HG03354 (cell line): ENCODE measurements at regions not wholly inside any gene's neighbourhood (a gene's known extent, or its start where the extent isn't known, plus 50 kb on each side); places are given as distances from the start of the nearest gene placed in this dataset.
A peak's percentile ranks its signal among the peaks of the same experiment; 100 is the strongest.

Experiments used
- ATAC-seq: cut with Tn5 transposase; IDR thresholded peaks from one replicate; pipeline ENCODE4 v1.9.1; 2021; ENCODE audit warnings: mild to moderate bottlenecking; ENCODE audit not compliant: unreplicated experiment, poor library complexity, severe bottlenecking

DNA sequence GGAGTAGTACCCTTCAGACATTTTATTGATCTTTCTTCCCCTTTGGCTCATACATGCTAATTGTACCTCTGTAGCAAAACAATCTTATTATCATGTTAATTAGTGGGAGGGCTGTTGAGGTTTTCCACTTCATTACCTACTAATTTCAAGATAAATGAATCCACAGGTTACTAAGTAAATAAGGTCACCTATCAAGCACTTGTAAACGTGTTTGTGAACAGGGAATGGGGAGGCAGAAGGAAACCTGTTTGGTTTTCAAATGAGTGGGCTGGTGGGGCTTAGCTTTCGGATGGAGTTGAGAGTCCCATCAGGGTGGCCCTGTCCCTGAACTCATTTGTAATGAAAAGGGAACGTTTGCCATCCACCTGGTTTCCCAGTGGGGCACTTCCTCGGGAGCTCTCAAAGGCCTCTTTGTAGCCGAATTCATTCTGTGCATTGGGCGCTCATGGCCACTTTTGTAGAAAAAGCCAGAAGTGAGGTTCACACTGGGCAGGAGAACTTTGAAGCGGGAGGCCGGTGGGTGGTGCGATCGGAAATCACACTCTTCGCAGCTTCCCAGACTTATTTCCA, 419.8 kb upstream of the NR2F2 start:
- ATAC-seq, result no peak

DNA sequence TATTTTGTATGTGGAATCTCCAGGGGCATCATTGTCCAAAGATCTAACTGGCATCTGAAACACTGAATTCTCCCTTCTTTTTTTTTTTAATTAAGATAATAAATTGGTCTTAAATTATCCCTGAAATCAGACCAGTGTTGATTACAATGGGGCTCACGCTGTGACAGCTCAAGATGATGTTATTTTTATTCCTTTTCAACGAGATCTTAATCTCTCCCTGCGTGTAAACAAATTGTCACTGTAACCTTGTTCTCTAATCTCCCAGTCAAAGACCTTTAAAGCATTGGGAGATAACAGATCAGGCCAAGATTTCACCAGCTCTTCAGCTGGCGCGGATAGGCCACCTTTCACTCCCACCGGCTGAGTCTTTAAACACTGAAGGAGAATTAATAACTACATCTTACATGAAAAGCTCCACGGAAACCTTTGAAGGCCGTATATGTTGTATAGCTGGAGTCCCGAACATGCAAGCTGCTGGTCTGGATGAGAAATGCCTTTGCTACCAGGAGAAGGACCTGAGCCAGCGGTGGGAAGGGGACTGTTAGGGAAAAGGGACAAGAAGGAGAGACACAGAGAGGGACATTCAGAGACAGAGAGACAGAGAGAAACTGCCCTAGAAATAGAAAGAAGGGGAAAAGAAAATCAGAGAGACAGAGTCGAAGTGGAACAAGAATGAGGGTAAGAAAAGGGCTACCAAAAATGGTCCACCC, 418.8 kb upstream of the NR2F2 start:
- ATAC-seq, result no peak

DNA sequence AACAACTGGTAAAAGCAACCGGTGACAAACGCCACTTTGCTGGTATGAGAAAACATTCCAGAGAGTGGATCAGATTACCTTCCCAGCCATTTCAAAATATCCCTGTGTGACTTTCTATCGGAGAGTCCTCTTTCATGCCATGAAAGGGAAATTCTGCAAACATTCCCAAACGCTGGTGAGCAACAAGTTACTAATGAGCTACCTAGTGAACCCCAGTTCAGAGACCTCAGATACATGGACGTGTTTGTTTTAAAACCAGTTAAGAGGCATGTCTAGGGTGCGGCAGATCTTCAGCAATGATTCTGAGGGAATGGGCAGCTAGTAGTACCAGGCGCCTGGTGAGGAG, 418.2 kb upstream of the NR2F2 start:
- no peak for ATAC-seq

DNA sequence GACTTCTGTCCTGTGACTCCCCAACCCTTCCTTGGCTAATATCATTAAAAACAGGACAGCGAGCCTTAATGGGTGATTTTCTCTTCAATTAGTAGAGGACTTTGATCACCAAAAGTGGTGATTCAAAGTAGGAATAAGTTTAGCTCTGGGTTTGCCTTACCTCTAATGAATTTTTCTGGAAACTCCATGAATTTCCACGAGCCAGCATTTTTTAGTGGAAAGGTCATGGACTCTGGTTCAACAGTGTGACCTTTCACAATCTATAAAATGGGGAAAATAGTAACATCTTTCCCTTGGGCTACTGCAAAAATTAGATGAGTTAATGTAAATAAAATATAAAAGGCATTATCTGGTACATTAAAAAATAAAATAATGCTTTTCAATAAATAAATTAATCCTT, 417.8 kb upstream of the NR2F2 start:
- ATAC-seq, result no peak

DNA sequence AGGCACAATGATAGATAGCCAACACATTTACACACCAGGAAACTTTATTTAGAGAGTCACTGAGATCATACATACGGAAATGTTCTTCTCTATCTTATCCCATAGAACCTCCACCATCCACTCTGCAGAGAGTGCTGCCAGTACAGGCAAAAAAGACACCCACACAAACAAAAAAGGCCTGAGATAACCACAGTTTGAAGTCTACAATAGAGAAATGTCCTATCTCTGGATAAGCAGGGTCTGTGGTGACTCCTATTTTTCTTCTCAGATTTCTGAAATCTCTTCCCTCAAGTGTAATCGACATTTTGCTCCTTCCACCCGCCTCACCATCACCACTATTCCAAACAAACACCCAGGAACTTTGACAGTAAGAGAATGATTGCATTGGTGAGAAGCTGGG, 413.9 kb upstream of the NR2F2 start:
- no peak for ATAC-seq

DNA sequence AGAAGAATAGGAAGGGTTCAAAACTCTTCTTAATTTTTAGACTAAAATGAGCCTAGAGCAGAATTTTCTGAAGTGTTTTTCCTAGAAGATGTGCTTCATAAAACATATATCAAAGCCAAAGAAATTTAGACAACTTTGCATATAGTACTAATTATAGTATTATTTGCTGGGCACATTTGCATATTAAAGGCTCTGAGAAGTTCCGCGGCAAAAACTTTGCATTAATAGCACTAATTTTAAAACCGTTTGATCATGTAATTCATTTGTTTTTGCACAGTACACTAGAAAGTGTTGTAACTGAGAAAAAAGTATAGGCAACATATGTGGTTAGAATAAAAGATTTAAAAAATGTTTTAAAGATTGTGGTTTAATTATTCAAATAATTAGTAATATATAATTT, 412.0 kb upstream of the NR2F2 start:
- ATAC-seq, result no peak

DNA sequence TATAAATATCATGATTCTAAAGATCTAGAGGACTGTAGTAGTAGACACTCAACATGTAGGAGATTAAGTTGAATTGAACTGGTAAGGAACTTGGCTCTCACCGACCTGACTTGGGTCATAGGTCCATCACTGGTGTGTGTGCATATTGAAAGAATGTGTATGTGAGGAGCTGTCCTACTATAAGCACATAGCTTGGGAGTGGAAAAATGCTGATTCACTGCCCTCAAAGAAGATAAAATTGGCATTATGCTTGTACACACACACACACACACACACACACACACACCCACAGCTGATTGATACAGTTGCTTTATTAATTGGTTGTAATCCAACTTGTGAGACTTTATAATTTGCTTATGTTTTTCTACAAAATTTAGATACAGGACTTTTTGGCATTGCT, 411.0 kb upstream of the NR2F2 start:
- no peak for ATAC-seq

DNA sequence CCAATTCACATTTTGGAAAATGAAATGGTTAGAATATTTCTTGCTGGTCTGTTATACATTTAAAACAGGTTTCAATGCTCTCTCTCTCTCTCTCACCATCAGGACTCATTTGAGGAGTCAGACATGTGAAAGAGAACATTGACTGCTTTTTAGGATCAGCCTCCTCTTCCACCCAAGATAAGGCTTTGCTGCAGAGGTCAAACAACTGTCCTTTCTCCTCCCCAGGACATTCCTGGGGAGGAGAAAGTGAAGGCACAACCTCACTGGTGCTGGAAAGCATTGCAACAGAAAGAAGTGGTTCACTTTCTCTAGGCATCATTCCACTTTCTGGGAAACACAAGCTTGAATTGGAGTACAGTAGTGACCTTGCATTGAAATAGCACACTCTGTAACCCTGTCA, 409.1 kb upstream of the NR2F2 start:
- no peak for ATAC-seq

DNA sequence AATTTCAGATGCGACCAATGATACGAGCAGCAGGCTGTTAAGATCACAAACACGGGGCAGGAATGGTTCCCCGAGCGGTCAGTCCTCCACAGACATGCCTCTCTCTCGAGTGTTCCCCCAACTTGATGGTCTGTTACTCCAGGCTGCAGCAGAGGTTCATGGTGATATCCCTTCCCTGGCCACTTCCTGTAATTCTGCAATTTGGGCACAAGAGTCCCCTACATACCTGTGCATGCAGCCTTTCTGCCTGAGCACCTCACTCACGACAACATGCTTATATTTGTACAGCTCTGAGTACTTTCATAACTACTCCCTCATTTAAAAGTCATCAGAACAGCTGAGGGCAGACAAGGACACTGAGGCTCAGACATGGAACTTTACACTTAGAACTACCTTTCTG, 408.1 kb upstream of the NR2F2 start:
- no peak for ATAC-seq

DNA sequence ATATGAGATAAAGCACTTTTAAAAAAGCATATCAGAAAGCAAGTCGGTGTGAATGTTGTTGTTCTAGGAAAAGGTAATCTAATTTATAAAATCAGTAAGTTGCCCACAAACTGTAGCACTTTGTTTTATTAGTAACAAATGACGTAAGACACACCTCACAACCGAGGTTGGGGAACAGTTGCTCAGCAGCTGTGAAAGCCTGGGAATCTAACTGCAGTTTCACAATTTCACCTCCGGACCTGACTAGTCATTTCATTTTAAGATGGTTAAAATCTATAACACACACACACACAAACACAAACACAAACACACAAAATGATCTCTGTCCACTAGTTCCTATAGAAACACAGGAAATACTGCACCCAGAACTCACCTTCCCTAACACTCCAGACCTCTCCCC, 406.7 kb upstream of the NR2F2 start:
- ATAC-seq, result no peak

DNA sequence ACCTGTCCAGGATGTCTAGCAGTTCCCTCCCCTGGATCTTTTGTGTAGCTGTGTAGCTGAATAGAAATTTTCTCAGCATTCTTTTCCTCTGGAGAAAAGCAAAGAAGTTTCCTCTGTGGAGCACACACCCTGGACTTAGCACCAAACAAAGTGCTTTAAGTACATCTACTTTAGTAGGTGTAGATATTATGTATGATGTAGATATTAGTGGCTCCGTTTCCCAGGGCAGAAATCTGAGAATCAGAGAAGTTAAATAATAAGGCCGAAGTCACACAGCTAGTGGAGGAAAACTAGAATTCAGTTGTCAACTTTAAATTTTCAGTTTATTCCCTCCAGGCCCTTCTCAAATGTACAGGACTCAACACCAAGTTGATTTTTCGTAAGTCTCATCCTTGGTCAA, 401.7 kb upstream of the NR2F2 start:
- no peak for ATAC-seq

DNA sequence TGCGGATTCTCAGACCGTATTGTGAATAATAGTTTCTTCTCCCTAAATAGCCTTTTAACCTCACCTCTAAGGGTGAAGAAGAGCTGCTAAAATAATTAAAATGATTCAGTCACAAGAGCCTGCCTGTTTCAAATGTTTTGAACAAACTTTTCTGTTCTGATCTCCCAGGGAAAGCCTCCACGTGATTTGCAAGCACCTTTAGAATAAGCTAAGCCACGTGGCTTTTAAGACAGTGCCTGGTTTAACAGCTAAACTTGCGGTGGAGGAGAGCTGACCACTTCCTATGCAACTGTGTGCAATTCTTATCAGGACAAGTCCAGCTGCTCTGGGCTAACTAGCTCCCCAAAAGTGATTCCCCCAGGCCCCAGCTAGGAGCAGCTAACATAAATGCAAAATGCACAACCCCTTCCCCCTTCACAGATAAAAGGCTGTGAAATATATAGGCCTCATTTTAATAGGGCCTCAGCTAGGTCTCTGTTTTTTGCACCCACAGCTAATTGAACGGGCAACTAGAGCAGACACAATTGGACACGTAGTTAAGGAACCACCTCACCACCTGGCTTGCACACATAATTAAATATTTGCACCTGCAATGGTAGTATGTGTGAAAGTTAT, 401.2 kb upstream of the NR2F2 start:
- ATAC-seq, result peak; percentile 98

DNA sequence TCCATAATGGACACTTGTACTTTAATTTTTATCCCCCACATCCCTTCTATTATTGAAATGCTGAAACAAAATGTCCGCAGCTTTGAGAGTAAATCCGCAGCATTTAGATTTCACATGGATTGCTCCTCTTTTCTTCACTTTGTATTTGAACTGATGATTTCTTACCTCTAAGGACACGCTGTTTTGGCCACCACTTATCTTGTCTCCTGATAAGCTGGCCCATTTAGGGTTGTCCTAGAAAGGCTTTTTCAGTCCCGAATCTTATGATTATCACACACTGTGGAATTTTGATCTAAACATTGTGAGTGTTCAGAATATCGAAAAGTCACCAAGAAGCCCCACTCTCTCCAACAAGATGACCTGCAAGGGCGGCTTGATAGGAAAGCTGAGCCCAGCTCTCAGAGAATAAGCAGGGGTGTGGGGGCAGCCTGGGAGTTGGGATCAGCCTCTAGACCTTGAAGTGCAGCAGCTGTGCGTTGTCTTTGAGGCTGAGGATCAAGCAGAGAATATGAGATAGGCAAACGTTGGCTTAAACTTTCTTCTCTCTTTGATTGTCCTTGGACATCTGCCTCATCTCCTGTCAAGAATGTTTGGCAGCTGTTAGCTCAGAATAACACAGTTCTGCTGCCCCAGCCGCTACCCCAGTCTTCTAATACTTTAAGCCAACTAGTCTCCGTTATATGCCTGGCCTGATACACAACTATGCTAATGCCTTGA, 399.7 kb upstream of the NR2F2 start:
- ATAC-seq, result no peak

DNA sequence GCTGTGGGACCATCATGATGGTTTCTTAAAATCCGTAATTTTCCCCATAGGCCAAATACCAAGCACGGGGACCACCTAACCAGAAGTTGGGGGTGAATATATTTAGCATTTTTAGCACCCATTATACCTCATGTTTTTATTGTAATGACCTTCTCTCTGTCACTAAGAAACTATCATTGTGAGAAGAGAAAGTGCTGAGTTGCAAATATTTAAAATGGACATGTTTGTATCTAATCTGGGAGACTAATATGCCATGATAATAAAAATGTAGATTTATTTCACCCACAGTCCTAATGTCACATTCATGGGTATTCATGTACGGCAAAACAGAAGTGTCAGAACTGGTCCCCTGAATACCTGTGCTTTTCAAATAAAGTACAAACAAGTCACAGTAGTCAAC, 398.9 kb upstream of the NR2F2 start:
- ATAC-seq, result no peak

DNA sequence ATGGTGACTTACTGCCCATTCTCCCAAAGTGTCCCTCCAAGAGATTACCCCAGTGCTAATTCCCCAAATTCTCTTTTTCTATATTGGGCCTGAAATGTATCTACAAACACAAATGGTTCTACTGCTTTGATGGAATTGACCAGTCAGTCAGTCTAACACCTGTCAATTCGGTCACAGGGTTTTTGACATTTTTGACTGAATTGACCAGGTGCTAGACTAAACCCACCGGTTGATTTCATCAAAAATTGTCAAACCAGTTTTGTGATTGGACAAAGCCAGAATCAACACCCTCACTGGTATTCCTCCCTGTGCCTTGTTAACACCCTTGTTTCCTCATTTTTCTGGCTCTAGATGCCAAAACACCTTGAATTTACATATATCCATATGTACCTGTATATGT, 398.4 kb upstream of the NR2F2 start:
- no peak for ATAC-seq

DNA sequence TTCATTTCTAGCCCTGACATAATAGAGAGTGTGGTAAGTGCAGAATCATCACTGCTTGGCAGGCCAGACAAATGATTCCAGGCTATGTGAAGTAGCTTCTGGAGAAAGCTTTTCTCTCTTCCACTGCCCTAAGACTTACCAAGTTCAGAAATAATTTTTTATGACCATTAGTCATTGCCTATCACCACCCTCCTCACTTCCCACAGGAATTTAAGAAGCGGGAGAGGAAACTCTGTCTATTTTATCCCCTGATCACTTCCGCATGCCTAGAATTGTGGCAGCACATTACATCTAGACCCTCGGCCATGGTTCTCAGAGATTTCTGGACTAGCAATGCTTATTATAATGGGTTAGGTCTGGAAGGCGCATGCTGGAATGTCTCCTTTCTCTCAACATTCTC, 397.8 kb upstream of the NR2F2 start:
- ATAC-seq, result no peak

DNA sequence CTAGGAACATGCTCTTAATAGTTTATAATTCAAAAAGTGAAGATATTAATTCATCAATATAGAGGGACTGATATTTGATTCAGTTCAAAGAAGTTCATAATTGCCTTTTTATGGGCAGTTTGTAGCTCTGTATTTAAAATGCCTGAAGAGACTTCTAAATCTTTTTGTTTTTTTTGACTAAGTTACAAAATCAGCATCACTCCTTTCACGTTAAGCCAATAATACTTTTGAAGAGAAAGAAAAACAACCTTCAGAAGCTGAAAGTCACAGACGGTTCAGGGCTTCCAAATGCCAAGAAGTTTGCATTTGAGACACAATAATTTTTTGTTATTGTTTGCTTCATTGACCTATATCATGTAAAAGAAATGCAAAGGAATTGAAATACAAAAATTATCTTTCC, 394.6 kb upstream of the NR2F2 start:
- ATAC-seq, result no peak

DNA sequence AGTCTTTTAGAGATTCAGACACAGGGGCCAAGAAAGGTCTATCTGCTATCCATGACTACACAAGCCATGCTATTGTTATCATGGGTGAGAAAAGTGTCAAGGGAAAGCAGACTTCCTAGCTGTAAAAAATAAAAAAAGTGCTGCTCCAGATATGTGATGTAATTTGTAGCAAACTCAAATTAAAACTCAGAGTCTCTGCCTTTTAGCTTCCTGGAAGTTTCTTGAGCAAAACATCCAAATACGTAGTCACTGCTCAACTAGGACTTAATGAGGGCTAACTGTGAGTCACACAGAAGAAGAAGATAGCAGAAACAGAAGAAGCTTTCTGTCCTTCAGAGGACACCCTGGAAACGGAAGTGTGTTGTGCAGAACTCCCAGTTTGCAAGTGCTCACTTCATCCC, 393.4 kb upstream of the NR2F2 start:
- ATAC-seq, result no peak

DNA sequence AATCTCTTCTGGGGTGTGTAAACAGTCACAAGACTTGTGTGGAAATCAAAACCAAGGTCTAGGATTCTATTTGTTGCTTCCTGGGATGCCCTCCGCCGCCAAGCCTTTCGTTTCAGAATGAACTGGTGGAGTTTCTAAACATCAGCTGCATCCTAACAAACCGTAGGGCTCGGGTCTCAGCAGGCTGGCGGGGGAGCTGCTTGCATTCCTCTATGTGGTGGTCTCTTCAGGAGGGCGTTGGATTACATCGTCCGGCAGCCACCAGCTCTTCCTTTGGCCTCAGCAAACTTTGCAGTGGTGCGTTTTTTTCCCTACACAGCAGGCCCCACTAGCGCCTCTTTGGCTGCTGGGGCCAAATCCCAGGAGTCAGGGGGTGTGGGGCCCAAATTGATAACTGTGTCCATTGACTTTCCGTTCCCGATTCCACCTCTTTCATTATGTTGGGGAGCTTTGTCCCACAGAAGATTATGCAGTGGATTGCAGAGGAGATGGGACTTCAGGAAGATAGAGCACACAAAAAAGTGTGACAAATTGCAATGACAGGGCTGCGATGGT, 390.0 kb upstream of the NR2F2 start:
- ATAC-seq, result no peak

DNA sequence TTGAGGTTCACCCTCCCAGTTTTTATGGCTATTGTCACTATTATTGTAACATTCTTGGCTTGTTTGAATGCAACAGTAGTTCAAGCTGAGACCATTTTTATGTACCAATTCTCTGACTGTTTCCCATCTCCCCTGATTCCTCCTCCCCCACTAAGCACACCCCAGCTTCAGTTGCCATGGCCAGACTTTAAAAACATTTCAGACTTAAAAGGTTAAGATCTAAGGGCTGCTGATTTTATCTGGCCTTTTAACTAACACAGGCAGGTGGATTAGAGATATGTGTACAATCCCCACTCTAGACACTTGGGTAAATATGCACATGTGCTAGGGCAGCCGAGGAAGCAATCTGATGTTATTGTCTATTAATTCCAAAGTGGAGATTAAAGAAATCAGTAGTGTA, 386.3 kb upstream of the NR2F2 start:
- no peak for ATAC-seq
